Large intestine (tissue), 3 donors: ENCODE measurements at regions not wholly inside any gene's neighbourhood (a gene's known extent, or its start where the extent isn't known, plus 50 kb on each side); places are given as distances from the start of the nearest gene placed in this dataset.

Experiments
- DNase-seq, 2 donors: peaks; one replicate each; pipeline versions ENCODE4 v3.0.0 to v3.0.0-alpha.2; 2013
- H3K27ac ChIP-seq: one replicate; pipeline ENCODE4 v1.5.1; 2013; ENCODE audit warnings: low read length
- H3K27me3 ChIP-seq: 2 replicates; pipeline ENCODE4 v1.6.1; 2013; ENCODE audit warnings: low read length; ENCODE audit not compliant: control insufficient read depth, insufficient read depth
- H3K36me3 ChIP-seq: 2 replicates; pipeline ENCODE4 v1.6.1; 2013; ENCODE audit warnings: low read length; ENCODE audit not compliant: control insufficient read depth, insufficient read depth
- H3K4me1 ChIP-seq: one replicate; pipeline ENCODE4 v1.6.1; 2013; ENCODE audit warnings: low read length; ENCODE audit not compliant: control insufficient read depth, insufficient read depth
- H3K4me3 ChIP-seq: one replicate; pipeline ENCODE4 v1.5.1; 2013; ENCODE audit warnings: low read length
- H3K9me3 ChIP-seq: one replicate; pipeline ENCODE4 v1.6.1; 2013; ENCODE audit warnings: mild to moderate bottlenecking, low read depth, low read length, moderate library complexity; ENCODE audit not compliant: control insufficient read depth
- WGBS: methylation state at CpG from one replicate; pipeline ENCODE4 v1.1.5; 2013; ENCODE audit warnings: low lambda C conversion rate; ENCODE audit not compliant: insufficient coverage; 5-methylcytosine and 5-hydroxymethylcytosine counted together

GRCh38 chr3:181075098-181075497 is 85.6 kb upstream of the DNAJC19 start:
- H3K4me1 ChIP-seq = no peaks in the 10 kb centered on the region
- H3K9me3 ChIP-seq = no peaks in the 10 kb centered on the region
- H3K36me3 ChIP-seq = no peaks in the 10 kb centered on the region
- WGBS = no CpG with 5 or more reads among the region's 1 CpG
- H3K27me3 ChIP-seq = no peaks in the 10 kb centered on the region
- no peak for DNase-seq
- H3K4me3 ChIP-seq = no peak overlapping the region
- H3K27ac ChIP-seq = no peak overlapping the region

- H3K4me1 ChIP-seq = no peaks in the 10 kb centered on the region
- H3K27ac ChIP-seq = no peak overlapping the region
- no peaks in the 10 kb centered on the region for H3K36me3 ChIP-seq
- H3K27me3 ChIP-seq = no peaks in the 10 kb centered on the region
- DNase-seq = no peak
- no peak overlapping the region for H3K4me3 ChIP-seq
- WGBS = no CpG with 5 or more reads among the region's 4 CpGs
- H3K9me3 ChIP-seq = no peaks in the 10 kb centered on the region
Observed at GRCh38 chr3:181066143-181067087, 76.9 kb upstream of the DNAJC19 start.

GRCh38 chr3:181056136-181056732 is 66.7 kb upstream of the DNAJC19 start:
- Histone ChIP-seq H3K27ac (no peak overlapping the region), H3K4me3 (no peak overlapping the region), H3K4me1 (no peaks in the 10 kb centered on the region), H3K9me3 (no peaks in the 10 kb centered on the region), H3K27me3 (no peaks in the 10 kb centered on the region), H3K36me3 (no peaks in the 10 kb centered on the region)
- DNase-seq = no peak
- WGBS = 45% methylated on average over 3 of the region's 4 CpGs

GRCh38 chr3:181054538-181054937 is 65.0 kb upstream of the DNAJC19 start:
- Histone ChIP-seq H3K4me3 (no peak overlapping the region), H3K27me3 (no peaks in the 10 kb centered on the region), H3K36me3 (no peaks in the 10 kb centered on the region), H3K9me3 (no peaks in the 10 kb centered on the region), H3K4me1 (no peaks in the 10 kb centered on the region), H3K27ac (no peak overlapping the region)
- no peak for DNase-seq

- no peak for DNase-seq
- H3K4me3 ChIP-seq = no peak overlapping the region
- H3K36me3 ChIP-seq = no peaks in the 10 kb centered on the region
- no CpG with 5 or more reads among the region's 2 CpGs for WGBS
- H3K27me3 ChIP-seq = no peaks in the 10 kb centered on the region
- H3K4me1 ChIP-seq = no peaks in the 10 kb centered on the region
- H3K9me3 ChIP-seq = no peaks in the 10 kb centered on the region
- H3K27ac ChIP-seq = no peak overlapping the region
Observed at GRCh38 chr3:181052256-181052655, 62.7 kb upstream of the DNAJC19 start.

GRCh38 chr3:181050738-181051137 is 61.2 kb upstream of the DNAJC19 start:
- Histone ChIP-seq H3K4me3 (no peak overlapping the region), H3K36me3 (no peaks in the 10 kb centered on the region), H3K27me3 (no peaks in the 10 kb centered on the region), H3K9me3 (no peaks in the 10 kb centered on the region), H3K4me1 (no peaks in the 10 kb centered on the region), H3K27ac (no peak overlapping the region)
- no CpG with 5 or more reads among the region's 1 CpG for WGBS
- no peak for DNase-seq

- DNase-seq = no peak
- Histone ChIP-seq H3K4me3 (no peak overlapping the region), H3K9me3 (no peaks in the 10 kb centered on the region), H3K27ac (no peak overlapping the region), H3K4me1 (no peaks in the 10 kb centered on the region), H3K27me3 (no peaks in the 10 kb centered on the region), H3K36me3 (no peaks in the 10 kb centered on the region)
Observed at GRCh38 chr3:181040030-181040429, 50.5 kb upstream of the DNAJC19 start.
